ENCODE measurements at regions not wholly inside any gene's neighbourhood (a gene's known extent, or its start where the extent isn't known, plus 50 kb on each side); places are given as distances from the start of the nearest gene placed in this dataset.

GRCh38 chr5:124843596-124843899 lies 97.1 kb upstream of the ZNF608 start:
- TF ChIP-seq CTCF (IDR thresholded peaks at IDR 0.05 in 4 of 5, conservative IDR thresholded peaks at IDR 0.05 in 1 of 5): no peak
- no peak for TF ChIP-seq POLR2A (IDR thresholded peaks at IDR 0.05)

Measured in gastrocnemius medialis (tissue), 4 donors.